Transverse colon (tissue), 4 donors: ENCODE measurements at regions not wholly inside any gene's neighbourhood (a gene's known extent, or its start where the extent isn't known, plus 50 kb on each side); places are given as distances from the start of the nearest gene placed in this dataset.

Experiments
- POLR2A ChIP-seq: fragments of 450-650 bp; IDR thresholded peaks from one replicate; pipeline ENCODE4 v1.6.1; 2016; ENCODE audit warnings: antibody characterized with exemption, mild to moderate bottlenecking, moderate library complexity
- POLR2AphosphoS5 ChIP-seq, 3 donors: sonication (generic); formaldehyde crosslinking; IDR thresholded peaks; one replicate each; pipeline ENCODE4 v1.6.1; 2016; ENCODE audit warnings: antibody characterized with exemption in 3 of 3
- TF ChIP-seq, protein P1 (sequence below), 5 experiments: fragments of 200-600 bp in 3 of 5; fragments of 450-650 bp in 2 of 5; sonication (generic) in 3 of 5; IDR thresholded peaks; 1 replicate in 2 of 5; 2 replicates in 3 of 5; pipeline ENCODE4 v1.5.1; 2016 to 2017; ENCODE audit warnings: antibody characterized with exemption in 5 of 5, inconsistent platforms in 3 of 5, mild to moderate bottlenecking in 2 of 5, moderate library complexity in 1 of 5

DNA sequence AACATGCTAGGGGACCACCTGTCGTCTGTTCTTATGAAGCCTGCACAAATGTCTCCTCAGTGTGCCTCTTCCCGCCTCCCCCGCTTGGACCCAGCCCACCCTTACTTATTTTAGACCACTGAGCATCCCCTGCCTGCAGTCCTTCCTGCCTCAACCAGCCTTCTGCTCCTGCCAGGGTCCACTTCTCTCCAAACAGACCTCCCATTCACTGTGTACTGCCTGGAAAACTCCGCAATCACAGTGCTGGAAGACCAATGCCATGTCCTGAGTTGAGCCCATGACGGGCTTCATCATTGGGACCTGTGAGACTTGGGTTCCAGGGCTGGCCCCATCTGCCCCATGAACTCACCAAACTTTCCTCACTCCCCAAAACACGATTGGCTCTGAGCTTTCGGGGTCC lies 309.4 kb downstream of the IRX1 start:
- TF ChIP-seq POLR2AphosphoS5 (IDR thresholded peaks at IDR 0.05): no peak
- TF ChIP-seq, protein P1, sequence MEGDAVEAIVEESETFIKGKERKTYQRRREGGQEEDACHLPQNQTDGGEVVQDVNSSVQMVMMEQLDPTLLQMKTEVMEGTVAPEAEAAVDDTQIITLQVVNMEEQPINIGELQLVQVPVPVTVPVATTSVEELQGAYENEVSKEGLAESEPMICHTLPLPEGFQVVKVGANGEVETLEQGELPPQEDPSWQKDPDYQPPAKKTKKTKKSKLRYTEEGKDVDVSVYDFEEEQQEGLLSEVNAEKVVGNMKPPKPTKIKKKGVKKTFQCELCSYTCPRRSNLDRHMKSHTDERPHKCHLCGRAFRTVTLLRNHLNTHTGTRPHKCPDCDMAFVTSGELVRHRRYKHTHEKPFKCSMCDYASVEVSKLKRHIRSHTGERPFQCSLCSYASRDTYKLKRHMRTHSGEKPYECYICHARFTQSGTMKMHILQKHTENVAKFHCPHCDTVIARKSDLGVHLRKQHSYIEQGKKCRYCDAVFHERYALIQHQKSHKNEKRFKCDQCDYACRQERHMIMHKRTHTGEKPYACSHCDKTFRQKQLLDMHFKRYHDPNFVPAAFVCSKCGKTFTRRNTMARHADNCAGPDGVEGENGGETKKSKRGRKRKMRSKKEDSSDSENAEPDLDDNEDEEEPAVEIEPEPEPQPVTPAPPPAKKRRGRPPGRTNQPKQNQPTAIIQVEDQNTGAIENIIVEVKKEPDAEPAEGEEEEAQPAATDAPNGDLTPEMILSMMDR (IDR thresholded peaks at IDR 0.05): no peak
- TF ChIP-seq POLR2A: no peak
